Tibial nerve (tissue), 4 donors: ENCODE measurements at regions not wholly inside any gene's neighbourhood (a gene's known extent, or its start where the extent isn't known, plus 50 kb on each side); places are given as distances from the start of the nearest gene placed in this dataset.

Experiments
- DNase-seq, 2 donors: peaks; one replicate each; pipeline ENCODE4 v3.0.0-alpha.2; 2019; ENCODE audit warnings: low spot score in 2 of 2
- H3K27ac ChIP-seq, 4 donors: fragments of 200-600 bp; sonication (generic) in 3 of 4; one replicate each; pipeline ENCODE4 v1.5.1; 2017 to 2019; ENCODE audit warnings: mild to moderate bottlenecking in 1 of 4
- H3K27me3 ChIP-seq, 2 donors: fragments of 200-600 bp; sonication (generic) in 1 of 2; one replicate each; pipeline versions ENCODE4 v1.5.1 to v1.6.0; 2017 to 2019
- H3K36me3 ChIP-seq, 3 donors: fragments of 200-600 bp; sonication (generic); one replicate each; pipeline ENCODE4 v1.5.1; 2018 to 2019
- H3K4me1 ChIP-seq, 4 donors: fragments of 200-600 bp; sonication (generic) in 3 of 4; one replicate each; pipeline ENCODE4 v1.5.1; 2017 to 2019
- H3K4me3 ChIP-seq, 4 donors: fragments of 200-600 bp; sonication (generic) in 3 of 4; one replicate each; pipeline ENCODE4 v1.5.1; 2017 to 2019; ENCODE audit warnings: mild to moderate bottlenecking in 1 of 4, moderate library complexity in 1 of 4
- H3K9me3 ChIP-seq, 4 donors: fragments of 200-600 bp; sonication (generic) in 3 of 4; one replicate each; pipeline ENCODE4 v1.5.1; 2017 to 2019
- EP300 ChIP-seq, 2 donors: sonication (generic); formaldehyde crosslinking; IDR thresholded peaks; one replicate each; pipeline ENCODE4 v1.6.1; 2017; ENCODE audit warnings: antibody characterized with exemption in 2 of 2, mild to moderate bottlenecking in 1 of 2
- POLR2A ChIP-seq, 2 donors: fragments of 450-650 bp; IDR thresholded peaks; one replicate each; pipeline ENCODE4 v1.6.1; 2017; ENCODE audit warnings: antibody characterized with exemption in 2 of 2, mild to moderate bottlenecking in 2 of 2, moderate library complexity in 2 of 2
- WGBS, 2 donors: methylation state at CpG; one replicate each; pipeline ENCODE4 v1.1.5; 2018; 5-methylcytosine and 5-hydroxymethylcytosine counted together
- TF ChIP-seq, protein P1 (sequence below), 5 experiments: fragments of 200-600 bp in 3 of 5; fragments of 450-650 bp in 2 of 5; sonication (generic) in 3 of 5; IDR thresholded peaks; one replicate each; pipeline ENCODE4 v1.5.1; 2016 to 2019; ENCODE audit warnings: antibody characterized with exemption in 5 of 5, mild to moderate bottlenecking in 3 of 5, moderate library complexity in 2 of 5

DNA sequence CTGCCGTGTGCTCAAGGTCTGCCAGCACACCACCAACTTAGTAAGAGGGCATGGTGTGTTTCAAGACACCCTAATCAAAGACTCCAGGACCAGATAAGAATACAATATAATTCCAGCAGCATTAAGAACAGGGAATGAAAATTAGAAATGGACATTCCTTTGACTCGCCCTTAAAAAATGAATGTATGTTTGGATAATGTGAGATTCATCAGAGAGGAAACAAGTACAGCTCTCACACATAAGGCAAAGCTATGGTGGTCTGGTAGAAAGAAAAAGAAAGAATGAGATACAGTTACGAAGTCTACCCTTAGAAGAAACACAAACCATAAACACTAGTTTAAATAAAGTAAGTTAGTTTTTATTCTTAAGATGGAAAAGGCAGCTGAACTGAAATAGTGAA lies 174.8 kb upstream of the ANK3 start:
- WGBS, 2 donors, result 77 to 78% methylated on average over 3 of the region's 3 CpGs
- peaks cover 0 to 7% (median 6%) of the 10 kb centered on the region in 4 donors for H3K4me1 ChIP-seq
- TF ChIP-seq EP300 (IDR thresholded peaks at IDR 0.05), result no peak
- TF ChIP-seq, protein P1, sequence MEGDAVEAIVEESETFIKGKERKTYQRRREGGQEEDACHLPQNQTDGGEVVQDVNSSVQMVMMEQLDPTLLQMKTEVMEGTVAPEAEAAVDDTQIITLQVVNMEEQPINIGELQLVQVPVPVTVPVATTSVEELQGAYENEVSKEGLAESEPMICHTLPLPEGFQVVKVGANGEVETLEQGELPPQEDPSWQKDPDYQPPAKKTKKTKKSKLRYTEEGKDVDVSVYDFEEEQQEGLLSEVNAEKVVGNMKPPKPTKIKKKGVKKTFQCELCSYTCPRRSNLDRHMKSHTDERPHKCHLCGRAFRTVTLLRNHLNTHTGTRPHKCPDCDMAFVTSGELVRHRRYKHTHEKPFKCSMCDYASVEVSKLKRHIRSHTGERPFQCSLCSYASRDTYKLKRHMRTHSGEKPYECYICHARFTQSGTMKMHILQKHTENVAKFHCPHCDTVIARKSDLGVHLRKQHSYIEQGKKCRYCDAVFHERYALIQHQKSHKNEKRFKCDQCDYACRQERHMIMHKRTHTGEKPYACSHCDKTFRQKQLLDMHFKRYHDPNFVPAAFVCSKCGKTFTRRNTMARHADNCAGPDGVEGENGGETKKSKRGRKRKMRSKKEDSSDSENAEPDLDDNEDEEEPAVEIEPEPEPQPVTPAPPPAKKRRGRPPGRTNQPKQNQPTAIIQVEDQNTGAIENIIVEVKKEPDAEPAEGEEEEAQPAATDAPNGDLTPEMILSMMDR (IDR thresholded peaks at IDR 0.05), result no peak
- no peak for TF ChIP-seq POLR2A (IDR thresholded peaks at IDR 0.05)
- H3K36me3 ChIP-seq, result no peaks in the 10 kb centered on the region
- no peak for DNase-seq
- H3K9me3 ChIP-seq, result peaks cover 0 to 11% (median 0%) of the 10 kb centered on the region in 4 donors
- no peak overlapping the region for H3K27ac ChIP-seq
- H3K4me3 ChIP-seq, result no peak overlapping the region
- H3K27me3 ChIP-seq, result no peaks in the 10 kb centered on the region

DNA sequence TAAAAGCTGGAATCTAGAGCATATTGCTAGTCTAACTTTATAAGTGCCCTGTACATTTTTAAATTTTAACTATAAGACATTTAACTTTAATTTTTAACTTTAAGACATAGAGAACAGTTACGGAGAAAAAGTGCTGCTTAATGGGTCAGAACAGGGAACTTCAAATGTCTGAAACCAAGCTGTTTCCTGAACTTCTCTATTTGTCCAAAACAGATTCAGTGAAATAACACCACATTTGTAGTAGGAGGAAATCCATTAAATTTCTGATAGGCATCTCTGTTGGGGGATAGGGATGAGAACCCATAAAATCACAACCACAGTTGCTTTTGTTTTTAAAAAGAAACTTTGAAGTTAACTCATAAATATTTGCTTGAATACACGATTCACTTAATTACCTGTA lies 170.8 kb upstream of the ANK3 start:
- WGBS, 2 donors, result 52 to 56% methylated on average over 2 of the region's 2 CpGs
- no peaks in the 10 kb centered on the region for H3K27me3 ChIP-seq
- H3K9me3 ChIP-seq, result no peaks in the 10 kb centered on the region
- TF ChIP-seq EP300 (IDR thresholded peaks at IDR 0.05) (no peak), POLR2A (IDR thresholded peaks at IDR 0.05) (no peak)
- TF ChIP-seq, protein P1 (IDR thresholded peaks at IDR 0.05), result no peak
- H3K4me3 ChIP-seq, result no peak overlapping the region
- peak overlapping the region in 1 of 4 donors; percentile 10 for H3K27ac ChIP-seq
- H3K36me3 ChIP-seq, result no peaks in the 10 kb centered on the region
- peaks cover 0 to 7% (median 6%) of the 10 kb centered on the region in 4 donors for H3K4me1 ChIP-seq
- no peak for DNase-seq

- DNase-seq, result no peak
- no peak for TF ChIP-seq POLR2A (IDR thresholded peaks at IDR 0.05)
- TF ChIP-seq EP300 (IDR thresholded peaks at IDR 0.05), result no peak
- TF ChIP-seq, protein P1 (IDR thresholded peaks at IDR 0.05), result no peak
- Histone ChIP-seq H3K9me3 (peaks cover 0 to 6% (median 0%) of the 10 kb centered on the region in 4 donors), H3K27me3 (no peaks in the 10 kb centered on the region), H3K4me3 (no peak overlapping the region), H3K36me3 (peaks cover 0 to 6% (median 0%) of the 10 kb centered on the region in 3 donors), H3K4me1 (no peaks in the 10 kb centered on the region), H3K27ac (no peak overlapping the region)
- 75 to 87% methylated on average over 5 of the region's 5 CpGs for WGBS, 2 donors
These were observed 166.0 kb upstream of the ANK3 start for GRCh38 chr10:60555700-60556099.

DNA sequence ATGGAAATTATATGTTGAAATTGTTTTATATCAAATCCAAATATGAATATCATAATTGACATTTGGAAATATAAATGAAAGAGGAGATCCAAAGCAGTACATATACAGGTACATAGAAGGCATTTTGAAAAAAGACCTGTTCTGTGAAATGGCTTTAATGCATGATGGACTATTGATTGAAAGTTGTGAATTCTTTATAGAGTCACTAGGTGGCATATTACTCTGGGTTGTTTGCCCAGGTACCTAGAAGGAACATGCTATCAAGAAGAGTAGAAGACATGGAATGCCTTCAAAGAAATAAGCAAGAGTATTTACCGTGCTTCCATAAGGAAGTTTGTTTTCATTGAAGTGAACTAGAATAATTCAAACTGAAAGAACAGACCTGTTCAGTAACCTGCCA lies 160.0 kb upstream of the ANK3 start:
- H3K27ac ChIP-seq, result no peak overlapping the region
- no peaks in the 10 kb centered on the region for H3K27me3 ChIP-seq
- peaks cover 0 to 6% (median 0%) of the 10 kb centered on the region in 3 donors for H3K36me3 ChIP-seq
- H3K4me1 ChIP-seq, result peaks cover 0 to 5% (median 0%) of the 10 kb centered on the region in 4 donors
- no peak overlapping the region for H3K4me3 ChIP-seq
- peaks cover 0 to 6% (median 0%) of the 10 kb centered on the region in 4 donors for H3K9me3 ChIP-seq
- no peak for DNase-seq
- TF ChIP-seq POLR2A (IDR thresholded peaks at IDR 0.05) (no peak), EP300 (IDR thresholded peaks at IDR 0.05) (no peak)
- TF ChIP-seq, protein P1 (IDR thresholded peaks at IDR 0.05), result no peak
- WGBS, 2 donors, result 67 to 72% methylated on average over 1 of the region's 1 CpG

- TF ChIP-seq POLR2A (IDR thresholded peaks at IDR 0.05), result no peak
- Histone ChIP-seq H3K9me3 (no peaks in the 10 kb centered on the region), H3K27me3 (no peaks in the 10 kb centered on the region), H3K27ac (no peak overlapping the region), H3K4me1 (peaks cover 0 to 29% (median 5%) of the 10 kb centered on the region in 4 donors), H3K4me3 (no peak overlapping the region), H3K36me3 (no peaks in the 10 kb centered on the region)
- WGBS, 2 donors, result 70 to 76% methylated on average over 4 of the region's 4 CpGs
- no peak for DNase-seq
These were observed 153.0 kb upstream of the ANK3 start for GRCh38 chr10:60542657-60543056.

GRCh38 chr10:60541451-60541850 lies 151.8 kb upstream of the ANK3 start:
- WGBS, 2 donors, result 27 to 37% methylated on average over 3 of the region's 3 CpGs
- peaks cover 0 to 28% (median 5%) of the 10 kb centered on the region in 4 donors for H3K4me1 ChIP-seq
- no peaks in the 10 kb centered on the region for H3K27me3 ChIP-seq
- no peaks in the 10 kb centered on the region for H3K36me3 ChIP-seq
- no peak for DNase-seq
- H3K27ac ChIP-seq, result peak overlapping the region in 2 of 4 donors; percentile 62 to 64
- no peak overlapping the region for H3K4me3 ChIP-seq
- no peak for TF ChIP-seq EP300 (IDR thresholded peaks at IDR 0.05)
- no peak for TF ChIP-seq POLR2A (IDR thresholded peaks at IDR 0.05)
- TF ChIP-seq, protein P1 (IDR thresholded peaks at IDR 0.05), result no peak
- no peaks in the 10 kb centered on the region for H3K9me3 ChIP-seq
